Rectal smooth muscle tissue (tissue), 1 donor: ENCODE measurements at regions not wholly inside any gene's neighbourhood (a gene's known extent, or its start where the extent isn't known, plus 50 kb on each side); places are given as distances from the start of the nearest gene placed in this dataset.

ENCODE experiments used
- H3K27ac ChIP-seq: one replicate; pipeline ENCODE4 v1.7.0; 2013; ENCODE audit warnings: low read depth, low read length, inconsistent platforms
- H3K27me3 ChIP-seq: one replicate; pipeline ENCODE4 v1.7.0; 2013; ENCODE audit warnings: low read length; ENCODE audit not compliant: control insufficient read depth, insufficient read depth
- H3K36me3 ChIP-seq: one replicate; pipeline ENCODE4 v1.7.0; 2013; ENCODE audit warnings: low read length; ENCODE audit not compliant: control insufficient read depth, insufficient read depth
- H3K4me1 ChIP-seq: one replicate; pipeline ENCODE4 v1.7.0; 2013; ENCODE audit warnings: low read length; ENCODE audit not compliant: control insufficient read depth, insufficient read depth
- H3K4me3 ChIP-seq: one replicate; pipeline ENCODE4 v1.7.0; 2013; ENCODE audit warnings: low read length
- H3K9ac ChIP-seq: one replicate; pipeline ENCODE4 v1.7.0; 2013; ENCODE audit warnings: low read length

GRCh38 chr5:17880869-17881268 lies 246.6 kb downstream of the TAF11L14 start:
- Histone ChIP-seq H3K27ac (no peak overlapping the region), H3K27me3 (no peaks in the 10 kb centered on the region), H3K4me1 (no peaks in the 10 kb centered on the region), H3K4me3 (no peak overlapping the region), H3K9ac (no peak overlapping the region), H3K36me3 (no peaks in the 10 kb centered on the region)

- no peaks in the 10 kb centered on the region for H3K4me1 ChIP-seq
- no peak overlapping the region for H3K27ac ChIP-seq
- no peaks in the 10 kb centered on the region for H3K27me3 ChIP-seq
- no peaks in the 10 kb centered on the region for H3K36me3 ChIP-seq
- no peak overlapping the region for H3K4me3 ChIP-seq
- H3K9ac ChIP-seq: no peak overlapping the region
Measured at GRCh38 chr5:17882760-17883488, 248.7 kb downstream of the TAF11L14 start.

DNA sequence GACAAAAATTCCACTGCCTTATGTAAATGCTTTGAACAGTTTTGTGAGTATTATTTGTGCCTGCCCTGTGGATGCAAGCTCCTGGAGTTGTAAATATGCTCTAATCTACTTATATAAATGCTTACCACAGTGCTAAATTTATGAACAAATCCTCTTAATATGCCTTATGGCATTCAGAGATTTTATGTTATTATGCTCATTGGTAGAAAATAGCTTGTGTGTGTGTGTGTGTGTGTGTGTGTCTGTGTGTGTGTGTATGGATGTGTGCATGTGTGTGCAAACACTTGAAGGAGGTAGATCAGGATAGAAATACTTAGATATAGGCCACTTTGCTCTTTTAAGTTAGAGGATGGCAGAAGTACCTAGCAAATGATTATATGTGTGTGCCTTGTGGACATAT lies 253.9 kb downstream of the TAF11L14 start:
- H3K4me1 ChIP-seq: no peaks in the 10 kb centered on the region
- H3K27me3 ChIP-seq: no peaks in the 10 kb centered on the region
- H3K36me3 ChIP-seq: no peaks in the 10 kb centered on the region
- H3K9ac ChIP-seq: no peak overlapping the region
- no peak overlapping the region for H3K27ac ChIP-seq
- H3K4me3 ChIP-seq: no peak overlapping the region

DNA sequence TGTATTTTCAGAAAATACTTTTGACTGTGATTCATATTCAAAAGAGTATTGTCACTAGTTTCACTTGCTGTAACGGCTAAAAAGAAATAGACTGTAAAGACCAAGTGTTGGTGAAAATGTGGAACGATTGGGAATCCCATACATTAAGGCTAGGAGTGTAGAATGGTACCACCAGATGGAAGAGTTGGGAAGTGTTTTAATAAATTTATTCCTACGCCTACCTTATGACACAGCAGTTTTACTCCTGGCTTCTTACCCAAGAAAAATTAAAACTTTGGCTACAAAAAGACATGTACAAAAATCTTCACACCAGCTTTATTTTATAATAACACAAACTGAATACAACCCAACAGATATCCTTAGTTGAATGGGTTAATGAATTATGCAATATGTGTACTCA lies 256.2 kb downstream of the TAF11L14 start:
- no peaks in the 10 kb centered on the region for H3K4me1 ChIP-seq
- H3K27ac ChIP-seq: no peak overlapping the region
- H3K4me3 ChIP-seq: no peak overlapping the region
- no peaks in the 10 kb centered on the region for H3K36me3 ChIP-seq
- H3K9ac ChIP-seq: no peak overlapping the region
- H3K27me3 ChIP-seq: no peaks in the 10 kb centered on the region

GRCh38 chr5:17891881-17892280 lies 257.6 kb downstream of the TAF11L14 start:
- Histone ChIP-seq H3K36me3 (no peaks in the 10 kb centered on the region), H3K9ac (no peak overlapping the region), H3K27ac (no peak overlapping the region), H3K4me3 (no peak overlapping the region), H3K27me3 (no peaks in the 10 kb centered on the region), H3K4me1 (no peaks in the 10 kb centered on the region)

DNA sequence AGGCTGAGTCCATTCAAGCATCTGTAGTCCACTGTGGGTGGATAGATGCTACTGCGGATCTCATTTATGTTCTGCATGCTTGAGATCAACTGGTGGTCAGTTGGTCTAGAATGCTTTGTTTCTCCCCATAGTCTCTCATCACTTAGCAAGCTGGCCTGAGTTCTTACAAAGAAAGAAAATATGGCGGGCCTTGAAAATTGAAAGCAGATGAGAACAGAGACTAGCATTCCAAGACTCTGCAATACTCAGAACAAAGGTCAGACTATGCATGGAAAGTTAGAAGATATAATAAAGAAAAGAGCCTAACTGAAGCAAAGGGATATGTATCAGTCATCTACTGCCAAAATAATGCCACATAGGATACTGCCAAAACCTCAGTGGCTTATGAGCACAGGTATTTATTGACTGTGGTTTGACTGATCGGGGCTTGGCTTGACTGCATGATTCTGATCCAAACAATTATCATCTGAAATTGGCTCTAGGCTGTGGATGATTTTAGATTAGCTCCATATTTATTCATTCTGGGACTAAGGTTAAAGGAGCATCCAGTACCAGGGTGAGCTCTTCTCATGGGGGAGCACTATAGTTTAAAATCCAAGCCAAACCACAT lies 258.9 kb downstream of the TAF11L14 start:
- Histone ChIP-seq H3K27ac (no peak overlapping the region), H3K4me3 (no peak overlapping the region), H3K4me1 (no peaks in the 10 kb centered on the region), H3K36me3 (no peaks in the 10 kb centered on the region), H3K9ac (no peak overlapping the region), H3K27me3 (no peaks in the 10 kb centered on the region)

DNA sequence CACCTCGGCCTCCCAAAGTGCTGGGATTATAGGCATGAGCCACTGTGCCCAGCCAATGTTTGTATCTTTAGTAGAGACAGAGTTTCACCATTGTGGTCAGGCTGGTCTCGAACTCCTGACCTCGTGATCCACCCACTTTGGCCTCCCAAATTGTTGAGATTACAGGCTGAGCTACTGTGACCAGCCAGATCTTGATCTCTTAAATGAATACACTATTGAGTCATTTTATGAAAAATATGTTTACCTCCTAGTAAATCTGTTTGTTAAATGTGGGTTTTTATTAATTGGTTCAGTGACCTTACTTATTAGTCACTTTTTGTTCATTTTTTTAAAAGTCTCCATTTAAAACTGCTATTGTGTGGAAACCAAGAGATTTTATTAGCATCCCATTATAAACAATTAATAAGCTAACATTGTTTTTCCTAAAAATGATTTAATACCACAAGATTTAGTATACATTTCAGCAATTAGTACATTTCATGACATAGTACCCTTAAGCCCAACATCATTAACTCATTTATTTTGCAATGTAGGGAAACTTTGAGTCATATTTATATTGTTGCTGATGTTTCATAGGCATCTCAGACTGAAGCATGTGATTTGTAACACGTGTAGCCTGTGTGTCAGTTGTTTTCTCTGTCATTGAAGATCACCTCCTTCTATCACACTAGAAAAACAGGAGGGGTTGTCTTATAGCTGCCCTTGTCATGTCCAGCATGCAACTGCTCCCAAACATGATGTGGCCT lies 261.2 kb downstream of the TAF11L14 start:
- Histone ChIP-seq H3K36me3 (no peaks in the 10 kb centered on the region), H3K9ac (no peak overlapping the region), H3K4me3 (no peak overlapping the region), H3K27me3 (no peaks in the 10 kb centered on the region), H3K4me1 (no peaks in the 10 kb centered on the region), H3K27ac (no peak overlapping the region)

DNA sequence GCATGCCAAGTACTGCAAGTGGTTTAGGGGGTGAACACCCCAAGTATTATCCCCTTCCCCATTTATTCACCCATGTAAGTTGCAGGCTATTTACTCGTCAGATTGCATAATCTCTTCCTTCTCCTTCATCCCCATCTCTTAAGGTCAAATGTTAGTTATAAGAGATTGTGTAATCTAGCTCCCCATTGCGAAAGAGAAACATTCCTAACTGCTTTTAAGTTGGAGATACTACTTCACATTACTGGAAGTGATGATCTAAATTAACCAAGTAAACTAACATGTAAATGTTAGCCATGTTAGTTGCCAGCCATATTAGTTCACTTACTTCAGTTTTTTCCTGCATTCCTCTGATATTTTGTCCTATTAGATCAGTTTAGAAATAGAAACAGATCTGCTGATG lies 262.3 kb downstream of the TAF11L14 start:
- Histone ChIP-seq H3K4me3 (no peak overlapping the region), H3K36me3 (no peaks in the 10 kb centered on the region), H3K9ac (no peak overlapping the region), H3K27me3 (no peaks in the 10 kb centered on the region), H3K27ac (no peak overlapping the region), H3K4me1 (no peaks in the 10 kb centered on the region)

DNA sequence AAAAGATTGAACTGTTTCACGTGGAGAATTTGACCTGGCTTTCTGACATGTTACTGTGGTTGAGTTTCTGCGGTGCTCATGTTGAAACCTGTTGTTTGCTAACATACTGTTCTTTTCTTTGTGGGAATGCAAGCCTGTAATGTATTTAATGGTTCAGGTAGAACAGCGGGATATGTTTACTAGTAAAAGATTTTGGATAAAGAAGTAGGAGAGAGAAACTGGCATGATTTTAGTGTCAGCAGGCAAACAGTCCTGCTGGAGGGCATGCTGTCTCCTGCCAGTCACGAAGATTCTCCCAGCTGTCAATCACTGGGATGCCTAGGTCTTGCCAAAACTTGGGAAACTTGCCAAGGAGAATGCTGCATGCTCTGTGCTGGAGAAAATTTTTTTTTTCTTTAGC lies 263.5 kb downstream of the TAF11L14 start:
- H3K4me1 ChIP-seq: no peaks in the 10 kb centered on the region
- H3K4me3 ChIP-seq: no peak overlapping the region
- H3K36me3 ChIP-seq: no peaks in the 10 kb centered on the region
- H3K27ac ChIP-seq: no peak overlapping the region
- no peak overlapping the region for H3K9ac ChIP-seq
- no peaks in the 10 kb centered on the region for H3K27me3 ChIP-seq

DNA sequence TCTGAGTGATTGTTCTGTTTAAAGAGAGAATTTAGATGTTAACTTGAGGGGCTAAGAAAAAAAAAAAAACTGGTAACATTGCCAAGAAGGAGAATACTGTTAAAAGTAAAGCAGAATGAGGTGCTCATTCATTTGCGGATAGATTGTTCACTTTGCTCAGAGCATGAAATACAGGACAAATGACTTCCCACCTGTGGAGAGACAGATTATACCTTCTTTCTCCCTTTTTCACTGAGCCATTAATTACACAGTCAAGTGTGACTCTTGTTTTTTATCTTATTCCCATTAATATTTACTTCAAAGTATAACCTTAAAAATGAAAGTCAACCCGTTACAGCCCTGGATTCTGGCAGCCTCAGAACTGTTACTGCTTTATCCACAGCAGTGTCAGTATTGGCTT lies 264.5 kb downstream of the TAF11L14 start:
- no peak overlapping the region for H3K4me3 ChIP-seq
- H3K4me1 ChIP-seq: no peaks in the 10 kb centered on the region
- H3K27ac ChIP-seq: no peak overlapping the region
- no peaks in the 10 kb centered on the region for H3K27me3 ChIP-seq
- no peaks in the 10 kb centered on the region for H3K36me3 ChIP-seq
- H3K9ac ChIP-seq: no peak overlapping the region

DNA sequence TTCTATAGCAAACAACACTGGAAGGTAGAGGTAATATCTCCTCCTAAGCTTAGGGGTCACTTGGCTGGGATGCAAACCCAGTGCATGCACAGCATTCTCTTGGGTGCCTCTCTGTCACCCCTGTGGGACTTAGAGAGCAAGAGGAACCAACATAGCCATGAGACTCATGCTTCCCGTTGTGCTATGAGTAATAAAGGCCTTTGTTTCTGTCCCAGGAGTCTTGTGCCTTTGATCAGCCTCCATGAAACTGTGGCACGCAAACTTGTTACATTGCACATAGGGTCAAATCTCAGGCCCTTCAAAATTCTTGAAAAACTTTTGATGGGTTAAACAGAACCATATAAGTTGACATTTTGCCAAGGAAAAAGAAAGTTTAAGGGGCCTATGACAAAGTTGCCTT lies 272.8 kb downstream of the TAF11L14 start:
- Histone ChIP-seq H3K9ac (no peak overlapping the region), H3K4me1 (no peaks in the 10 kb centered on the region), H3K27me3 (no peaks in the 10 kb centered on the region), H3K4me3 (no peak overlapping the region), H3K36me3 (no peaks in the 10 kb centered on the region), H3K27ac (no peak overlapping the region)

DNA sequence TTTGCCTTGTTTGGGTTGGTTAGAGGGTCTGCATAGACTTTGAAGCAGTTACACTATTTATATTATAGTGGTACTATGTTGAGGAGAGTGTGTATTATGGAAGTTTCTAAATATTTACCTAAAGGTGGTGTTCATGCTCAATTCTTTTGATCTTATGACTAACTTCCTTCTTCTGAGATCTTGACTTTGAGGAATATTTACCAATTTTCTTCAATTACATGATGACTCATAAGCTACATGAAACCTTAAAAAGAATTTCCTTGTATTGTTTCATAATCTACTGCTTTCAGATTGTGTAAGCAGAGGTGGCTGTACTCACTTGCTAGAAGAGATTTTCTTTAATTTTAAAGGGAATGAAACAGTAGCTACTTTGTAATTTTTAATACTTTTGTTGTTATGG lies 276.1 kb downstream of the TAF11L14 start:
- Histone ChIP-seq H3K4me3 (no peak overlapping the region), H3K36me3 (no peaks in the 10 kb centered on the region), H3K9ac (no peak overlapping the region), H3K27ac (no peak overlapping the region), H3K4me1 (no peaks in the 10 kb centered on the region), H3K27me3 (no peaks in the 10 kb centered on the region)
